HepG2 (cell line): ENCODE measurements at regions not wholly inside any gene's neighbourhood (a gene's known extent, or its start where the extent isn't known, plus 50 kb on each side); places are given as distances from the start of the nearest gene placed in this dataset.
A peak's percentile ranks its signal among the peaks of the same experiment; 100 is the strongest.

Source experiments
- EED ChIP-seq: sonication (generic); formaldehyde crosslinking; IDR thresholded peaks from 2 replicates; pipeline ENCODE4 v1.5.0; 2020; ENCODE audit warnings: mild to moderate bottlenecking, missing genetic modification reagents
- HCFC1 ChIP-seq: fragments of 150-350 bp; IDR thresholded peaks from 2 replicates; pipeline ENCODE4 v1.6.1; 2014; ENCODE audit warnings: low read depth, low read length
- HMG20B ChIP-seq: conservative IDR thresholded peaks from 2 replicates; pipeline ENCODE4 v1.6.1; 2016; ENCODE audit warnings: missing genetic modification reagents, missing compliant biosample characterization
- KLF15 ChIP-seq: sonication (generic); formaldehyde crosslinking; IDR thresholded peaks from 2 replicates; pipeline ENCODE4 v1.8.1; 2023; ENCODE audit warnings: borderline replicate concordance, mild to moderate bottlenecking, inconsistent platforms, missing genetic modification reagents, mixed read lengths
- KMT2B ChIP-seq: IDR thresholded peaks from 2 replicates; pipeline ENCODE4 v1.6.1; 2016; ENCODE audit warnings: missing genetic modification reagents, missing compliant biosample characterization
- MEIS1 ChIP-seq: sonication (generic); formaldehyde crosslinking; IDR thresholded peaks from 2 replicates; pipeline ENCODE4 v1.9.0; 2021; ENCODE audit warnings: mild to moderate bottlenecking, missing genetic modification reagents, moderate library complexity, borderline replicate concordance
- MTERF4 ChIP-seq: sonication (generic); formaldehyde crosslinking; IDR thresholded peaks from 2 replicates; pipeline ENCODE4 v1.8.0; 2023; ENCODE audit warnings: mild to moderate bottlenecking, missing genetic modification reagents
- MYPOP ChIP-seq: sonication (generic); formaldehyde crosslinking; IDR thresholded peaks from 2 replicates; pipeline ENCODE4 v1.8.1; 2023; ENCODE audit warnings: mild to moderate bottlenecking, moderate library complexity, missing genetic modification reagents
- NFYC ChIP-seq: IDR thresholded peaks from 2 replicates; pipeline ENCODE4 v1.6.1; 2016; ENCODE audit warnings: missing genetic modification reagents, missing compliant biosample characterization
- STAG1 ChIP-seq: sonication (generic); formaldehyde crosslinking; IDR thresholded peaks from 2 replicates; pipeline ENCODE4 v1.4.0; 2020; ENCODE audit warnings: missing genetic modification reagents
- TBX3 ChIP-seq: fragments of 450-650 bp; IDR thresholded peaks from 2 replicates; pipeline ENCODE4 v1.6.1; 2017; ENCODE audit warnings: antibody characterized with exemption, mild to moderate bottlenecking, inconsistent platforms, borderline replicate concordance
- ZBTB20 ChIP-seq: sonication (generic); formaldehyde crosslinking; IDR thresholded peaks from 2 replicates; pipeline ENCODE4 v1.8.1; 2023; ENCODE audit warnings: missing genetic modification reagents, low read depth, mild to moderate bottlenecking, borderline replicate concordance
- ZBTB44 ChIP-seq: sonication (generic); formaldehyde crosslinking; IDR thresholded peaks from 2 replicates; pipeline ENCODE4 v1.4.0; 2020; ENCODE audit warnings: missing genetic modification reagents
- ZMAT3 ChIP-seq: sonication (generic); formaldehyde crosslinking; conservative IDR thresholded peaks from 2 replicates; pipeline ENCODE4 v1.7.0; 2021; ENCODE audit warnings: missing genetic modification reagents
- ZNF20 ChIP-seq: sonication (generic); formaldehyde crosslinking; IDR thresholded peaks from 2 replicates; pipeline ENCODE4 v1.4.0; 2020; ENCODE audit warnings: mild to moderate bottlenecking, moderate library complexity, missing genetic modification reagents
- ZNF282 ChIP-seq: fragments of 450-650 bp; IDR thresholded peaks from 2 replicates; pipeline ENCODE4 v1.6.1; 2018; ENCODE audit not compliant: partially characterized antibody
- ZNF3 ChIP-seq: IDR thresholded peaks from 2 replicates; pipeline ENCODE4 v1.7.0; 2017; ENCODE audit warnings: inconsistent platforms
- ZNF343 ChIP-seq: sonication (generic); formaldehyde crosslinking; IDR thresholded peaks from 2 replicates; pipeline ENCODE4 v1.4.0; 2020; ENCODE audit warnings: mild to moderate bottlenecking, missing genetic modification reagents
- ZNF44 ChIP-seq: sonication (generic); formaldehyde crosslinking; IDR thresholded peaks from 2 replicates; pipeline ENCODE4 v1.5.1; 2020; ENCODE audit warnings: mild to moderate bottlenecking, missing genetic modification reagents
- ZNF572 ChIP-seq: sonication (generic); formaldehyde crosslinking; IDR thresholded peaks from 2 replicates; pipeline ENCODE4 v1.5.1; 2020; ENCODE audit warnings: mild to moderate bottlenecking, missing genetic modification reagents
- ZNF576 ChIP-seq: sonication (generic); formaldehyde crosslinking; IDR thresholded peaks from 2 replicates; pipeline ENCODE4 v1.4.0; 2020; ENCODE audit warnings: mild to moderate bottlenecking, missing genetic modification reagents
- ZNF644 ChIP-seq: IDR thresholded peaks from 2 replicates; pipeline ENCODE4 v1.6.1; 2016; ENCODE audit warnings: low read depth
- ZNF770 ChIP-seq: sonication (generic); formaldehyde crosslinking; IDR thresholded peaks from 2 replicates; pipeline ENCODE4 v1.5.0; 2020; ENCODE audit warnings: mild to moderate bottlenecking, missing genetic modification reagents
- ZNF878 ChIP-seq: sonication (generic); formaldehyde crosslinking; IDR thresholded peaks from 2 replicates; pipeline ENCODE4 v1.8.1; 2023; ENCODE audit warnings: mild to moderate bottlenecking, missing genetic modification reagents, moderate library complexity
- ZSCAN12 ChIP-seq: sonication (generic); formaldehyde crosslinking; IDR thresholded peaks from 2 replicates; pipeline ENCODE4 v1.9.0; 2021; ENCODE audit warnings: mild to moderate bottlenecking, missing genetic modification reagents

GRCh38 chr10:3852147-3852904 is 67.3 kb upstream of the KLF6 start (continued):
- TF ChIP-seq ZNF20 (no peak), MEIS1 (no peak), TBX3 (no peak), ZNF576 (CRISPR knock-in tag) (no peak), KLF15 (CRISPR knock-in tag) (no peak), MTERF4 (CRISPR knock-in tag) (no peak), ZNF3 (CRISPR knock-in tag) (no peak), ZSCAN12 (no peak), HMG20B (no peak), STAG1 (peak; percentile 30), EED (CRISPR knock-in tag) (no peak), ZNF644 (CRISPR knock-in tag) (0 out of 2 replicates have a peak, but pooled peaks have one; percentile 22), ZNF878 (CRISPR knock-in tag) (no peak), KMT2B (CRISPR knock-in tag) (no peak), ZMAT3 (0 out of 2 replicates have a peak, but pooled peaks have one; percentile 5), ZNF44 (no peak), MYPOP (CRISPR knock-in tag) (no peak; the same call in 1 of the 2 replicates), HCFC1 (no peak), ZNF572 (CRISPR knock-in tag) (no peak), ZBTB20 (CRISPR knock-in tag) (peak; percentile 72; the same call in 1 of the 2 replicates), NFYC (CRISPR knock-in tag) (peak; percentile 62), ZNF343 (CRISPR knock-in tag) (no peak), ZNF770 (no peak), ZBTB44 (CRISPR knock-in tag) (no peak), ZNF282 (no peak)
